HG02943 (cell line): ENCODE measurements at regions not wholly inside any gene's neighbourhood (a gene's known extent, or its start where the extent isn't known, plus 50 kb on each side); places are given as distances from the start of the nearest gene placed in this dataset.

ENCODE experiments used
- ATAC-seq: cut with Tn5 transposase; IDR thresholded peaks from one replicate; pipeline ENCODE4 v1.9.1; 2021; ENCODE audit warnings: mild to moderate bottlenecking, low read depth, moderate library complexity; ENCODE audit not compliant: unreplicated experiment

DNA sequence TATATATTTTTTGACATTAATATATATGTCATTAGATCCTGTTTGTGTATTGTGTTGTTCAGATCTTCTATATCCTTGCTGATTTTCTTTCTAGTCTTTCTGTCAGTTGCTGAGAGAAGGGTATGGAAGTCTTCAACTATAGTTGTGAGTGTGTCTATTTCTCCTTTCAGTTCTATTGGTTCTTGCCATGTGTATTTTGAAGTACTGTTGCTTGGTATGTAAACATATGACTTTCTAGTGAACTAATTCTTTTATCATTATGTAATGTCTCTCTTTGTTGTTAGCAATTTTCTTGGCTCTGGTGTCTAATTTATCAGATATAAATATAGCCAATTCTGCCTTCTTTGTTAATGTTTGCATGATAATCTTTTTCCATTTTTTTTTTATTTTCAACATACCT lies 84.3 kb upstream of the CAST start:
- ATAC-seq: no peak

DNA sequence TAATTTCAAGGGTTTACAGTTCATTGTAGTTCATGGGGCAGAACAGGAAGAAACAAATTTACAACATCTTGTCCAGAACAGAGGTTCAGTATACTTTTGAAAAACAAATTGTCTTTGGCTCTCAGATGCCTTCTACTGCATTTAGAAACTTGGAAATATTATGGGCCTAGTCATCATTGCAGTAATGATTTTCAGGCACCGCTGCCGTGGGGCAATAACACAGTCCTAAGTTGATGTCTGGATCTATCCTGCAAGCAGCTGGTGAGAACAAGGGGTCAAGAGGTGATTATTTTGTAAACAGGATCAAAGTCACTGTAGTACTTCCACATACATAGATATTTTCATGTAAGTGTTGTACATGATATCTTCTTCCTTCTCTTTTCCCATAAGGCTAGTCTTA lies 82.5 kb upstream of the CAST start:
- ATAC-seq: no peak

GRCh38 chr5:96582343-96582742 lies 79.8 kb upstream of the CAST start:
- ATAC-seq: no peak

DNA sequence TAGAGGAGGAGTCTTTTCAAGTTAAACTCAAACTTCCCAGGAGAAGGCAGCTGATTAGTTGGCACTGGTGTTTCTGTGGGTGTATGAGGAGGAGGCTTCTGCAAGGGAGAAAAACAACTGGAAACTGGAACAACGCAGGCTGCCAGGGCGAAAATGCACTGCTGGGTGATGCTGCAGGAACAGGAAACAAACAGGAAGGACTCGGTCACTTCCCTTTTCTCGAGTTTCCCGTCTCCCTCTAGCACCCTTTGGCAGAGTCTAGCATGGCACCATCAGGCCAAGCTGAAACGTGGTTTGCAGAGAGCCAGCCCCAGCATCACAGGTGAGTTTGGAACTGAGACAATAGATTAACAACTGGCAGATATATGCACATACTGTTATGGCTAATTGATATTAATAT lies 77.5 kb upstream of the CAST start:
- ATAC-seq: no peak

DNA sequence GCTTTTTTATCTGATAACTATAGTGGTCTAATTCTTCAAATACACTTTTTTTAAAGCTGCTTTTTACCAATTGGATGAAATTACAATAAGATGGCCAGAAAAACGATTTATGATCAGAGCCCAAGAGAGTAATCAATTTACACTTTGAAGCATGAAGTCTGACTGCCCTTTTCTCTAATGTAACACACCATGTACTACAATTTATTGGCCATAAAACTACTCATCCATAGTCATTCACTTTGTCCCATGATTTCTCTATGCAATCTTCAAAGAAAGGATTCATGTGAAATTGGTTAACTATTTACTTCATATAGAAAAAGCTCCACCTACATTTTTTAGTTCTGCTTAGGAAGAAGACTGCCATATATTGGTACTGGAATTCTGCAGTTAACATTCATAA lies 73.6 kb upstream of the CAST start:
- ATAC-seq: no peak

- ATAC-seq: no peak
Observed at GRCh38 chr5:96590796-96591195, 71.4 kb upstream of the CAST start.

DNA sequence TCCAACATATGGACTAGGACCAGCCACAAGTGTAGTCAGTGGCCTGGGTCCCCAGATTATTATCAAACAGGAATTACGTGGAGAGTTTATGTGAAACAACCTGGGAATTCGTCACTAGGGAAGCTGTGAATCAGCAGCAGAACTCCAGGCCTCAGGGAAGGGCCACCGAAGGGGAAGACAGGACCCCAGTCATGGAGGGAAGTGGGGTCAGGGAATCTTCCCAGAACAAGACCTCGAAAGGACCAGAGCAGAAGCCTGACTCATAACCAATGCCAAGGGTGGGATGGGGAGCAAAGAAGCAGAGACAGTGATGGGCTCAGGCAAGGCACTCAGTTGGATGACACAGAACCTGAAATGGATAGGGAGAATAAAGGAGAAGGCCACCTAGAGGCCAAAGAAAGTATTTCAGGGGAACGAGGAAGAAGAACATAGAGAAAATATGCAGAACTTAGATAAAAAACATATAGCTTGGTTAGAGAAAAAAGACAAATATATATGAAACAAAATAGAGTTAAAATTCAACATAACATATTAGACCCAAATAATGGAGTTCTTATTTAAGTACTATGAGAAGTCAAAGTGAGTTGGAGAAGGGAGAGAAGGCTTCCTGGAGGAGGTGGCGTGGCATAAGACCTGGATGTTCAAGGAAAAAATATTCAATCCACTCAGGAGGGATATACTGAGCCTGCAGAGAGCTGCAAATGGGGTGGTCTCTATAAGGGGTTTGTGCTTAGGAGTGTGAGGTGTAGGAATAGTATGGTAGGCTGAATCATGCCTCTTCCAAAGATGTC lies 66.7 kb upstream of the CAST start:
- ATAC-seq: no peak

GRCh38 chr5:96597438-96598020 lies 64.6 kb upstream of the CAST start:
- no peak for ATAC-seq

DNA sequence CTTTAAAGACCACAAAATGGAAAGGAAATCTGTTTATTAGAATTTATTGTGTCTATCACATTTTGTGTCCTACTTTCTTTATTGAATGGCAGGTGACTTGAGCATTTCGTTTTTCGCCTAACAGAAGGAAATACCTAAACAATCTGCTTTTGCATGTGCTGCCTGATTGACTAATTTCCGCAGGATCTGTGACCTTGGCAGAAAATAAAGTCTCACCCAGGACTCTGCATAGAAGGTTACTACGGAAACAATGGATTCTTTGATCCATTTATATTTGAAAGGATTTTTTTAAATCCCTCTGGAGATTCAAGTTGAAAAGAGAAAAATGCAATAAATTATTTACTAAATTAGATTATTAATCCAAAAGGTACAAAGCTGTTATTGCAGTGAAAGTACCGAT lies 61.0 kb upstream of the CAST start:
- ATAC-seq: no peak

DNA sequence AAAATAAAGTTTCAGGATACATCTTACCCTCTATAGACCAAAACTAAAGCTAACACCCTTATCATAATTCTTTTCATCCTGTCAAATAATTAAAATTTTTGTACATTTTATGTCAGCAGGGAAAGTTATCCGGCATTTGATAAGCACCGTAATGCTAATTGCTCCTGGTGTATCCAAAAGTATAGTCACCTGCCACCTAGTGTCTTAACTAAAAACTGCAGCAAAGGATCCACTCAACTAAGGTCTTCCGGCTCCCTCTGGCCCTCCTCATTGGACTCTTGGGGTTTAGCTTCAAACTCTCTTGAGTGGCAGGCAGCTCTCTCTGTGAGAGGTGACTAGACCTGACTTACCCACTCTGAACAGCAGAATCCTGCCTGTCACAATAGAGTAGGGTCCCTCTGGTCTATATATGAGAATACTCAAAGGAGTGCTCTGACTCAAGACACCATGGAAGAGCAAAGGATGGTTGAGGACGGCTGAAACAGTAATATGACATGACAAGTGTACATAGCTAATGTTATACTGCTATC lies 60.4 kb upstream of the CAST start:
- ATAC-seq: peak; percentile 81

- no peak for ATAC-seq
Observed at GRCh38 chr5:96602776-96603175, 59.4 kb upstream of the CAST start.

DNA sequence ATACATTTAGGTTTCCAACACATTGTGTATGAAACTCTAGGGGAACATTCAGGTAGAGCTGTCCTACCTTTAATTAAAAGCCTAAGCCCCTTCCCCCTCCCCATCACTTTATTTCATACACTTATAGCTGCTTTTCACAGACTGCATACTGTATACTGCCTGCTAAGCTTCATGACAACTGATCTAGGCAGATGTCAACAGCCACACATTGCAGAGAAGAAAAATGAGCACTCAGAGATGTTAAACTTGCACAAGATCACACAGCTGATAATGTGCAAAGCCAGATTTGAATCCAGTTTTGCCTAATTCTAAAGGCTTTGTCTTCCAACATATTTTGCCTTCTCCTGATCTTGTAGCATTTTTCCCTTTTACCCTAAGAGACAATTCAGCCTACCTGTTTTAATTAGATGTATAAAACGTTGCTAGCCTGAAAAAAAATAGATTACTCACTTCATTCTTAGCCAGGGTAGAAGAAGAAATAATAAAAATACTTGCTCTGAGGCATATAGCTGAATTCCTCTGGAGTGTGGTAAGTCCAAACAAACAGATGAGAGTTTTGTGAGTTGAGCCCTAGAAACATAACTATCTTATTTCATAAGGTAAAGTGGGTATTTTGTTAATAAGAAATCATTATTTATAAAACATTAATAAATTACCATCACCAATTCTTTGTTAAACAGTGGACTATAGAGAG lies 56.9 kb upstream of the CAST start:
- ATAC-seq: no peak

DNA sequence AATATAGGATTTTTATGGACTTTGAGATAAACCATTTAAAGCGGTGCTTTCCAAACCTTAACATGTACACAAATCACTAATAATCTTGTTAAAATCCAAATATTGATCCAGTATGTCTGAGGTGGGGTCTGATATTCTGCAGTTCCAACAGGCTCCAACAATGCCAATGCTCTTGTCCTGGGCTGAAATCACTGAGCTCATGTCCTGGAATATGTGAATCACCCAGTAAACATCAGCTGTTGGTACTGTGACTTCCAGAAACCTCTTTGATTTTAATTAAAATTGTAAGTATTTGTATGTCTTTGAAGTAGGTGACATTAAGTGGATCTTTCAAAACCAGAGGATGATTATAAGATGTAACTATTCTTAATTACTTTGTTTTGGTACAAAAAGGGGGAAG lies 52.8 kb upstream of the CAST start:
- no peak for ATAC-seq

DNA sequence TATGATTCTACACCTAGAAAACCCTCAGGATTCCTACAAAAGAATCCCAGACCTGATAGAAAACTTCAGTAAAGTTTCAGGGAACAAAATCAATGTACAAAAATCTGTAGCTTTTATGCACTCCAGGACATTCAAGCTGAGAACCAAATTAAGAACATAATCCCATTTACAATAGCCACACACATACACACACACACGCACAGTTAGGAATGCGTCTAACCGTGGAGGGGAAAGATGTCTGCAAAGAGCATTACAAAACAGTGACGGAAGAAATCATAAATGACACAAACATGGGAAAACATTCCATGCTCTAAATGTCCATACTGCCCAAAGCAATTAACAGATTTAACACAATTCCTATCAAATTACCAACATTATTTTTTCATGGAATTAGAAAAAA lies 51.4 kb upstream of the CAST start:
- ATAC-seq: no peak

DNA sequence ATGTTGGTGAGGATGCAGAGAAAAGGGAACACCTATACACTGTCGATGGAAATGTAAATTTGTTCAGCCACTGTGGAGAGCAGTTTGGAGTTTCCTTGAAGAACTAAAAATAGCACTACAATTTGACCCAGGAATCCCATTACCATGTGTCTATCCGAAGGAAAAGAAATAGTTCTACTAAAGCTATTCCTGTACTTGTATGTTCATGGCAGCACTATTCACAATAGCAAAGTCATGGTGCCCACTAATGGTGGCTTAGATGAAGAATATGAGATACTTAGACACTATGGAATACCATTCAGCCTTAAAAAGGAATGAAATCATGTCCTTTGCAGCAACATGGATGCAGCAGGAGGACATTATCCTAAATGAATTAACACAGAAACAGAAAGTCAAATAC lies 50.2 kb upstream of the CAST start:
- ATAC-seq: no peak
